ENCODE measurements at regions not wholly inside any gene's neighbourhood (a gene's known extent, or its start where the extent isn't known, plus 50 kb on each side); places are given as distances from the start of the nearest gene placed in this dataset.
A peak's percentile ranks its signal among the peaks of the same experiment; 100 is the strongest.

DNA sequence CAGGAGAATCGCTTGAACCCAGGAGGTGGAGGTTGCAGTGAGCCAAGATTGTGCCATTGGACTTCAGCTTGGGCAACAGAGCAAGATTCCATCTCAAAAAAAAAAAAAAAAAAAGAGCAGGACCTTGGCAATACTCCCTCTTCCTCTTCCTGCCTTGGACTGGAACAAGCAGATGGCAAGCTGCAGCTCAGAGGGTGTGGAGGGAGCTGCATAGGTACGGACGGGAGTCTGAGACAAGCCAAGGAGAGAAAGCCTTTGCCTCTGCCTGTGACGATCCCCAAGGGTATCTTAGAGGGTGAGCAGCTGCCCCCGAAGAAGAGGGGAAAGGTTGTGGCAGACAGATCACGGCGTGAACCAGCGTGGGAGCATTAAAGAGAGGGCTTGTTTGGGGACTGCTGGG, 109.2 kb downstream of the AIPL1 start:
- no peak for DNase-seq (ENCODE audit: low spot score)
- ATAC-seq, result no peak

DNA sequence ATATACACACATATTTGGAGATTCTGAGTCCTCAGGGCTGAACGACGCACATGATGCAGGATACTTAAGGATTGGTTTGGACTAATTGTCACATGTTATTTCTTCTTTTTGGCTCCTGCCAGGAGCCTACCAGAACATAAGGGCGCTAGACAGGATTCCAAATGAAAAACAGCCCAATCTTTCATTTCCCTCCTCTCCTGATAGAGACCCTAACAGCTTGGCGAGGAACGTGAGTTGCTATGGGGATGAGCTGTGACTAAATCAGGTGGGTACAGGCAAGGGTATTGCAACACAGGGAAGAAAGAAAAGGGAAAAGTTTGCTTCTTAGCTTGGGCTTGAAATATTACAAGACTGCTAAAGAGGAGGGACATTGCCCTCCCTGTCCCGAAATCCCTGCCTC, 109.9 kb downstream of the AIPL1 start:
- DNase-seq (ENCODE audit: low spot score) (no peak), ATAC-seq (no peak)

DNA sequence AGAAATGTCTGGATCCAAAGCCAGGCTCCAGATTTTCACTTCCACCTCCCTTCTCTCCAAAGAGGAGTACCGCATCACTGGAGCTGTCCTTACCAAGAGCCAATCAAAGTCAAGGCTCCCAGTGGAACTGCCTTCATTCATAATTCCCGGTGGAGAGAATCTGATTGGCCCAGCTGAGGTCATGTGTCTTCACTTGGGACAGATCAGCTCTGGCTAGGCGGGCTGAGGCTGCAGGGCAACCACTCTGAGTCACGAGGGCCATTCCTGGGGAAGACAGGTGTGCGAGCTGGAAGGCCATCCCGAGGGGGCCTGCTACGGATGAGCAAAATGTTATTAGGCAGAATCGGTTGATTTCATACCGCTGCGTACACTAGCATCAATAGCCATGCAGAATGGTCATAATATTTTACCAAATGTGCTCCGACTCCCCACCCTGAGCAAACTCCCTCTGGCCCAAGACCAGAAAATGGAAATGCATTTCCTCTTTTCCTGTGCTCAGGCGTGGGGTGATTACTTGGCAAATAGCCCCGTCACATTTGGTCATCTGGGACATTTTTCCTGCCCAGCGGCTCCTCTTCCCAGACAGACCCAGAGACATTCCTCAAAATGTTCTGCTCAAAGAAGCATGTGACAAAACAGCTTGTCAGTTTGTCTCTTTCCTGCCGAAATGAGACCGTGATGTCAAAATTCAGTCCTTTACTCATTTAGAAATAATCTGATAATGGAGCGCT, 111.1 kb downstream of the AIPL1 start:
- DNase-seq (ENCODE audit: low spot score), result no peak
- ATAC-seq, result peak; percentile 31

DNA sequence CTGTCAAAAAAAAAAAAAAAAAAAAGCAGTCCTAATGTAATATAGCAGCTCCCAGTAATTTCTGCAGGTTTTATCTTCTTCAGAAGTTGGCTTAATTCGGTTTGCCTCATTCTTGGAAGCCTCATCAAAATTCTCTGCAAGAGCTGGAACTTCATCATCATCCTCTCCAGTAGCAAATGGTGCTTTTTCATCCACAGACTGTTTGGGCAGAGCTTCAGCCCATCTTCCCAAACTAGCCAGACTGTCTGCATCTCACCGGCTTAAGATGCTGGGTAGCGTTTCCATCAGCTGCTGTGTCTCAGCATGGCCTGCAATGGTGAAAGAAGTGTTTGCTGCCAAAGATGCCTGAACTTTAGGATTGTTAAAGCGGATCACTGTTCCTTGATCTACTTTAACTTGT, 112.6 kb downstream of the AIPL1 start:
- no peak for ATAC-seq

DNA sequence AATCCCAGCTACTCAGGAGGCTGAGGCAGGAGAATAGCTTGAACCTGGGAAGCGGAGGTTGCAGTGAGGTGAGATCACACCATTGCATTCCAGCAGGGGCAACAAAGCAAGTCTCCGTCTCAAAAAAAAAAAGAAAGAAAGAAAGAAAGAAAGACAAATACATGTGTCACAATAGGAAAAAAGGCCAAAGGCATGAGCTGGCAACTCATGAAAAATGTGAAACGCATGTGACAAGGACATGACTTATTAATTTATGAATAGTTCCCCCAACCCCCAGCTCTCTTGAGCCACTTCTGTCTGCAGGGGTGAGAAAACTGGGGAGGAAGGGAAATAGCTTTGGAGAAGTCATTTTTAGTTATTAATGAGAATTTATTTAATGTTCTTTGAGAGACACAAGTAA, 120.6 kb downstream of the AIPL1 start:
- ATAC-seq, result no peak

More for the DNA sequence above, 112.6 kb downstream of the AIPL1 start:
- DNase-seq (ENCODE audit: low spot score), result no peak

DNA sequence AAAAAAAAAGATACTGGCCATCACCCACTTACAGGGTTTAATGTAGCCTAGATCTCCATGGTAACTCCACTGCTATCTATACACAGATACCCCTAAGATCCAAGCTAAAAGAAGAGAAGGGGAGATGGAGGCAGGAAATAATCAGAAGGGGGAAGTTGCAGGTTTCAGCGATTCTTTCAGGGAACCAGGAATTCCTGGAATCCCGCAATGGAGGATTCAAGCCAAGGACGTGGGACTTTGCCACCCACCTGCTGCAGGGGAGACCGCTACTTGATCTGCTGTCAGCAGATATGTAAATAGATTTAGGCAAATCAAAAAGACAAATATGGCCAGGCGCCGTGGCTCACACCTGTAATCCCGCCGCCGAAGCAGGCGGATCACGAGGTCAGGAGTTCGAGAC, 121.1 kb downstream of the AIPL1 start:
- no peak for DNase-seq (ENCODE audit: low spot score)
- no peak for ATAC-seq

More for the DNA sequence above, 120.6 kb downstream of the AIPL1 start:
- DNase-seq (ENCODE audit: low spot score), result no peak

DNA sequence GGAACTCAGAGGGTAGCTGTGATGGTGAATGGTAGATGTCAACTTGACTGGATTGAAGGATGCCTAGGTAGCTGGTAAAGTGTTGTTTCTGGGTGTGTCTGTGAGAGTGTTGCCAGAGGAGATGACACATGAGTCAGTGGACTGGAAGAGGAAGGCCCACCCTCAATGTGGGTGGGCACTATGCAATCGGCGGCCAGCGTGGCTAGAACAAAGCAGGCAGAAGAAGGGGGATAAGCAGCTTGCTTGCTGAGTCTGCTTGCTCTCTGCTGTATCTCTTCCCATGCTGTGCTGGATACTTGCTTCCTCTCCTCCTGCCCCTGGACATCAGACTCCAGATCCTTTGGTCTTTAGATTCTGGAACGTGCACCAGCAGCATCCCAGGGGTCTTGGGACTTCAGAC, 128.1 kb downstream of the AIPL1 start:
- DNase-seq (ENCODE audit: low spot score) (no peak), ATAC-seq (no peak)

DNA sequence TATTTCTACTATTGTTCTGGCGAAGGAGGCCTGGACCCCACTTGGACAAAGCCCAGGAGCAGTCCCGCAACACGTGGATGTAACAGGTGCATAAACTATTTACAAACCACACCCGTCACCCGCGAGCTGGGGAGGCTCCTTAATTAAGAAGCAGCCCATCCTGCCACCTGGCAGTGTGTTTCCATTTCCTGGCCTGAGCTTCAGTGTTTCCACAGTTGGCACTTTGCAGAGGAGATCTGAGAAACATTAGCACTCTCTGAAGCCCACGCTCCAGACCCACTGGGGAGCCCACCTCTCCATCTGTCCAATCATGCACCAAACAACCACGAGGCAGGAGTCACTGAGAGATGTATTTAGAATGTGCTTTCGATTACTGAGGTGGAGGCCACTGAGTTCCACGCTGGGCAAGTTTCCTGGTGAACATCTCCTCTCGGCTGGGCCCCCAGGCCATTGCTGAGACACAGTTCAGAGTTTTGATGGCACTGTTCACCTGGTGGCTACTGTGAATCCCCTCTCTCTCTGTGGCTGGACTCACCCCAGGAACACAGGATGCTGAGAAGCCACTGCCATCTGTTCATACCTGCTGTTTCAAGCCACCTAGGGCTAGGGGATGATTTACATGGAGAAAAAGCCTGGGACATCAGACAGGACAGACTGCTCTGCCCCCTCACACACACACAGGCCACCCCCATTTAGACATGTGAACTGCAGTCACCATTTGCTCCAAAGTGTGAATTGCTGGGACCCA, 129.1 kb downstream of the AIPL1 start:
- DNase-seq (ENCODE audit: low spot score), result no peak
- no peak for ATAC-seq

DNA sequence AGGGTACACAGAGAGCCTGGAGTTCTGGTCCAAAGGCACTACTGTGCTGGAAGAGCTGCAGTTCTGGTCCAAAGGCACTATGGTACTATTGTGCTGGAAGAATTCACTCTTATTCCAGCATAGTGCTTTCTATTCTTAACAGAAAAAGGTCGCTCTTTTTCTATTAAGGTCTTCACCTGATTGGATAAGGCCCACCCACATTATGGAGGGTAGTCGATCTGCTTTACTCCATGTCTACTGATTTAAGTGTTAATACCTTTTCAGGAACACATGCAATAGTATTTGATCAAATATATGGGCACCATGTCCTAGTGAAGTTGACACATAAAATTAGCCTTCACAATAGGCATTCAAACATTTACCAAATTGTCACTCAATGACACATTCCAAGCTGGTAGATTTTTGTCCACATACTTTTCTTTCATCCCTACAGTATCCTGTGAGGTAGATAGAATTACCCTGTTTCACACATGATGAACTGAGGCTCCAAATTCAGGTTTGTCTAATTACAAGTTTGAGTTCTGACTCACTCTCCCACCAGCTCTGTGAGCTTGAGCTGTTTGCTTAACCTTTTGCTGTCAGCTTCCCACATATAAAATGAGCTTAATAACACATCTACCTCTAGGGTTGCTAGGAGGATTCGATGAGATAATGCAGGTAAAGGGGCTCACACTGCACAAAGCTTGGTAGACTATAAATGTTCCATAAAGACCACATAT, 129.9 kb downstream of the AIPL1 start:
- ATAC-seq (no peak), DNase-seq (ENCODE audit: low spot score) (no peak)

DNA sequence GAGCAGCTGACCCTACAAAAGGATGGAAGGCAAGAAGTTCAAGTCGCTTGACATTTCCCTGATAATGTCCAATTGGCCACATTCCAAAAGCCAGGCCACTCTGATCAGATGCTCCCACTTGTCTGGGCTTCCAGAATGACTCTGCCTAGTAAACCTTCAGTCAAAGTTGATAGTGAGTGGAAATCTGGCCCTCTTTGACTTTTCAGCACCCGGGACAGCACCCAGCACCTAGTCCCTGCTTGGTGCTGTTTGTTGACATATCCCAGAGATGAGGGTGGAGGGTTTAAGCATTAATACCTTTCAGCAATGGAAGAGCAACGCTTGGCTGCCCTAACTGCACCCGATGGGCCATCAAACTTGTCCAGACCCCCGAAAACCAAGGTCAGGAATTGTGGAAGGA, 131.3 kb downstream of the AIPL1 start:
- DNase-seq (ENCODE audit: low spot score) (no peak), ATAC-seq (peak; percentile 64)

DNA sequence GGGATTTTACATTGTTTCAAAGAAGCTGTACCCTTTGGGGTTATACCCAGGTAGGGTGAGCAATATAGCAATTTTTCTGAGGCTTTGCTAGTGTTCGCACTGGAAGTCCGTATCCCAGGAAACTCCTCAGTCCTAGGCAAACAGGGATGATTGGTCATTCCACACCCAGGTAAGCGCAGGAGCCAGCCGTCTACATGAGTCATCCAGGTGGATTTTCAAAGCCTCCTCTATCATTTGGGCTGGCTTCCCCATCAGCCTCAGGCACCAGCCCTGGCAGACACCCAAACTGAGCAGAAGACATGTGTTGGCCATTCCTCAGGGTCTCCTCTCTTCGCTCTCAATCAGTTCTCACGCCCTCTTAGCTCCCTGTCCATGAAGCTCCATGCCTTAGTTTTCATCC, 135.6 kb downstream of the AIPL1 start:
- ATAC-seq (no peak), DNase-seq (ENCODE audit: low spot score) (no peak)

DNA sequence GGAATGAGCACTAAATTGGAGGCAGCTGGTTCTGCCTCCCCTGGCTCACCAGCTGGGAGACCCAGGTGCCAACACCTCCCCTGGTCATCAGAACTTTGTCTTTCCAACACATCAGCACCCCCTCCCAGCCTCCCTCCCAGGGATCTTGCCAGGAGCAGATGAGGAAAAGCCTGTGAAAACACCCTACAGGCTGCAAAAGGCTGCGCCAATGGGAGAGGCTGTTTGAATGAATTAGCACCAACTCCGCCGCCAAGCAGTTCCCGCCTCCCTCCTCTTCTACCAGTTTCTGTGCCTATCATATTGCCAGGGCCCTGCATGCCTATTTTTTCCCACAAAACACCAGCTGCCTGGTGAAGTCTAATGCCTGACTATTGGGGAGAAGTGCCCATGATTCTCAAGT, 137.0 kb downstream of the AIPL1 start:
- ATAC-seq (no peak), DNase-seq (ENCODE audit: low spot score) (no peak)

DNA sequence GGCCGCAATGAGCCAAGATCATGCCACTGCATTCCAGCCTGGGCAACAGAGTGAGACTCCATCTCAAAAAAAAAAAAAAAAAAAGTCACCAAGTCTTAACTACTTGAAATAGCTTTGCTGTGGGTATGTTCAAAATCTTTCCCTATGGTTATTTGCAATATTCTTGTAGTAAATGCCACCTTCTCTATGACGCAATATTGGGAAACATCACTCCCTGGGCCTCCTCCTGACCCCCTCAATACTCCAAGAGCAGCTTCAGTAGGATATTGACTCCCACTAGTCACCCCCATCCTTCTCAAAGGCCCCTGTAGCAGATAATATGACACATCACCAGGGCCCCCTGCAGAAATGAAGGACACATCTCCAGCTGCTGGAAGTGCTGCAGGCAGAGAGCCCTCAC, 137.8 kb downstream of the AIPL1 start:
- ATAC-seq, result no peak
- no peak for DNase-seq (ENCODE audit: low spot score)

DNA sequence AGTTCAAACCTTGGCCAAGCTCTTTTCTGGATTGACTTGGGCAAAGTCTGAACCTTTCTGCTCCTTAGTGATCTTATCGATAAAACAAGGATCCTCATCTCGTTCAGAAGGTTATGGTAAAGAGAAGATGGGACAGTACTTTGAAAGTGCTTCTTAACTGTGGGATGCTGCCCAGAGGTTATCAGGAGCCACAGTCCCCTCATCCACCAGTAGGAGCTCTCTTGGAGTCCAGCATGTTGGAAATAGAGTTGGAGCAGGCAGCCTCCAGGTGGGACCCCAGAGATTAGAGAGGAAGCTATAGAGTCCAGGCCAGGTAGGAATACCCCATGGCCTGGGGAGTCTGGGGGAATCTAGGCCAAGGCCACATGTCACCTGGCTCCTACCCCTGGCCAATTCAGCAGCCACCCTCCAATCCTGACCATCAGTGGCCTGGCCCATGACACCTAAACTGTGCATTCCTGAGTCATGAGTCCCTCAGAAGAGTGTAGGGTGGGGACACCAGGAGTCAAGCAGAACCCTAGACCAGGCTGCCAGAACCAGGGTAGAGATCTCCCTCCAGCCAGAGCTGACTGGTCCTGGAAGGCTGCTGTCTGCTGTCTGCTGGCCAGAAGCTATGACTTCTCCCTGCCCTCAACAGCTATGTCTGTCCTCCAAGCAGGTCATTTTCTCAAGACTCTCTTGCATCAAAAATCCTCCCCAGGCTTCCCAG, 144.3 kb downstream of the AIPL1 start:
- ATAC-seq, result no peak

DNA sequence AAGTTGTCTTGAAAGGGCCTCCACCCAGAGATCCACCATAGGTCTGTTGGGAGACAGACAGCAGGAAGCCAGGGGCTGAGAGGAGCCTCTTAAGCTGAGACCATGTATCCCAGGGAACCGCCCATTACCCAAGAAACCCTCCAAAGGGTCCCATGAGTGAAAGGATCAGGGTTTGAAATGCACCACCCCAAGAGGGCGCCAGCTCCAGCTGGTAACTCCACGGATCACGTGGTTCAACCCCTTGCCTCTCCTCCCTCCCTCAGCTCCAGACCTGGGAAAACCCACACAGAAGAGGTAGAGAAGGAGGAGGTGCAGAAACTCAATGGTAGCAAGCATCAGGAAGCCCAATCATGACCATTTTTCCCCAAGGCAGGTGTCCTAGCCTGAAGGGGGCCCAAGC, 148.7 kb downstream of the AIPL1 start:
- DNase-seq (ENCODE audit: low spot score), result no peak
- ATAC-seq, result no peak

More for the DNA sequence above, 144.3 kb downstream of the AIPL1 start:
- no peak for DNase-seq (ENCODE audit: low spot score)

DNA sequence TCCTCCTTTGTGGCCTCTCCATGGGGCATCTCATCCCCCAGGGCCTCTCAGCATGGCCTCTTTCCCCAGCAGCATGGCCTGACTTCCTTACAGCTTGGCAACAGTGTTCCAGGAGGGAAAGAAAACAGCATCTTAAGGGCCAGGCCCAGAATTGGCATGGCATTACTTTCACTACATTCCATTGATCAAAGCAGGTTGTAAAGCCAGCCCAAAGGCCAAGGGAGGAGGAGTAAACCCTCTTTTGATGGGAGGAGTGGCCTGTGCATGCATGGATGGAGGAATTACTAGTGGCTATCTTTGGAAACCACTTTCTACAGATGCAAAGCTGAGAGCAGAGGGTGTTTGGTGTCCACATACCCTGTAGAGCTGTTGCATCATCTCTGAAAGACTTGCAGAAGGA, 149.4 kb downstream of the AIPL1 start:
- DNase-seq (ENCODE audit: low spot score) (no peak), ATAC-seq (no peak)

DNA sequence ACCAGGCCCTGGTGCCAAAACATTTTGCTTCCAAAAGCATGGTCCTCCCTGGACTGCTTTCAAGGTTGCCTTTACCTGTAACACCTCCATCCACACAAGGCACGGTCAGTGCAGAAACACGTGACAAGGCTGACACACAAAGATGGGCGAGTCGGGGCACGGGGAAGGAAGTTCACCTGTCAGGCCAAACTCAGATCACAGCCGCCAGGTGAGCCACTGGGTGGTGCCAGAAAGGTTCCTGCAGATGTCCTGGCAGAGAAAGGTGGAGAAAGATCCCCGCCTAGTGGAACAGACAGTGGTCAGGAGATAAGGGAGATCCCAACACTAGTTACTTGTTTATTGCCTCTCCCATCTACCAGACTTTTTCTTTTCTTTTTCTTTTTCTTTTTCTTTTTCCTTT, 155.3 kb downstream of the AIPL1 start:
- ATAC-seq (peak; percentile 29), DNase-seq (ENCODE audit: low spot score) (no peak)

DNA sequence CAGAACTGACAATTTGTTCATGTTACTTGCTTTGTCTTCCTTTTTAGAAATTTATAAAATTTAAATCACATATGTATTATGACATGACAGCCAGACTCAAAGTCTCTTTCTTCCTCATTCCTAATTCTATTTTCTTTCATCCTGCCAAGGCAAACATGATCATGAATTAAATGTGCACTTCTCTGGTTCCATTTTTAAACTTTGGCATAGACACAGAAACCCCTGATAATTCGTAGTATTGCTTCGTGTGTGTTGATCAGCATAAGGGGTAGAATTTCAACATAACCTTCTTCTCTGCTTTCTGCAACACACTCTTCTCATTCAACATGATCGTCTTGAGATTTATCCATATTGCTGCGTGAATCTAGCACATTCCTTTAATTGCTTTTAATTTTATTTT, 156.5 kb downstream of the AIPL1 start:
- DNase-seq (ENCODE audit: low spot score) (no peak), ATAC-seq (no peak)

DNA sequence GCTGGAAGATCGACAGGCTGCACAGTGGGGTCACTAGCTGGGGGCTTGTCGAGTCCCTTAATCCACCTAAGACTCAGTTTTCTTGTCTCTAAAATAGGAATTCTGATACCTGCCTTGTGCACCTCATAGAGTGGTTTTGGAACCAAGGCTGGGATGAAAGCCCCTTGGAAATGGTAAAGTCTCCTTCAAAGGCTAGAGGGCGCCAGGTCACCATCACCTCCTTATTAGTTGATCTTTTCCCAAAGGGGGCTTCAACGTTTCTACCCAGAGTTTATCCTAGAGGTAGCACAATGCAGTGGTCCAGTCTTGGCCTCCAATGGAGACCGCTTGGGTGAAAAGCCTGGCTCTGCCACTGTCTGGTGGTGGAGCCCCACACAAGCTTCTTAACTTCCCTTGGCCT, 158.2 kb downstream of the AIPL1 start:
- DNase-seq (ENCODE audit: low spot score) (no peak), ATAC-seq (no peak)

DNA sequence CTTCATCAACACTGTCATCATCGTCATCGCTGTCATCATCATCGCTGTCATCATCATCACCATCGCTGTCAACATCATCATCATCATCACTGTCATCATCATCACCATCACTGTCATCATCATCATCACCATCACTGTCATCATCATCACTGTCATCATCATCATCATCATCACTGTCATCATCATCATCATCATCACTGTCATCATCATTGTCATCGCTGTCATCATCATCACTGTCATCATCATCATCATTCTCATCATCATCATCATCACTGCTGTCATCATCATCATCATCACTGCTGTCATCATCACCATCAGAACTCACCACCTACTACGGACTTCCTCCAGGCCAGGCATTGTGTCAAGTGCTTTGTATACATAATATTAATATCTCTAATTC, 160.6 kb downstream of the AIPL1 start:
- ATAC-seq (no peak), DNase-seq (ENCODE audit: low spot score) (no peak)

DNA sequence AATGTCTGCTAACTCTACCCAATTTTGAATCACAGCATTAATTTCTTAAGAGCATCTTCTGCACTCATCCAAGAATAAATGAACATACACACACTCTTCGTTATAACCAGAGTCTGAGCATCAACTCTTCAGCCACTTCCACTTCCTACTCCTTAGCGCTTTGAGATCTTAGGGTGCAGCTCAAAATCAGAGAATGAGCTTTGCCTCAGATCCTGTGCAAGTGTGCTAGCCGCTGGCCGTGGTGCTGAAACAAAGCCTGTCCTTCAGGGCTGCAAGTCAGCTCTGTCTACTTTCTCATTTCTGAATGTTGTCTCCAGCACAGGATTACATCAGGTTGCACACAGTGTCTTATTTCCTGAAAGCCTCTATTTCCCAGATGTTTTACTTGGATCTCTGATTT, 165.4 kb downstream of the AIPL1 start:
- ATAC-seq (peak; percentile 51), DNase-seq (ENCODE audit: low spot score) (no peak)
